Natural killer cell treated with Interleukin-12 subunit alpha and Interleukin-12 subunit beta and Interleukin-15 and Interleukin-18, amount 100 ng/mL, for 72 hours (primary cell): ENCODE measurements at regions not wholly inside any gene's neighbourhood (a gene's known extent, or its start where the extent isn't known, plus 50 kb on each side); places are given as distances from the start of the nearest gene placed in this dataset.

Source experiments
- ATAC-seq, 2 donors: fragments of 150-1000 bp; cut with Tn5 transposase in 1 of 2; sonication (Bioruptor Pico), chemical (Tn5 transposase) in 1 of 2; 2 replicates each; pipeline ENCODE4 v1.10.0; 2021
- DNase-seq: peaks from one replicate; pipeline ENCODE4 v3.0.0; 2022; ENCODE audit warnings: low spot score
- H3K27ac Mint-ChIP-seq, 2 donors: 1 replicate in 1 of 2; 2 replicates in 1 of 2; pipeline ENCODE4 v1.8.0; 2022; ENCODE audit warnings: mixed read lengths in 2 of 2, mild to moderate bottlenecking in 1 of 2, moderate library complexity in 1 of 2
- H3K27me3 Mint-ChIP-seq, 2 donors: 1 replicate in 1 of 2; 2 replicates in 1 of 2; pipeline ENCODE4 v1.8.0; 2022; ENCODE audit warnings: mixed read lengths in 2 of 2
- H3K36me3 Mint-ChIP-seq: one replicate; pipeline ENCODE4 v1.8.0; 2022; ENCODE audit warnings: mixed read lengths
- H3K4me1 Mint-ChIP-seq, 2 donors: 1 replicate in 1 of 2; 2 replicates in 1 of 2; pipeline ENCODE4 v1.8.0; 2022; ENCODE audit warnings: low read depth in 2 of 2, mixed read lengths in 2 of 2, mild to moderate bottlenecking in 1 of 2
- H3K4me3 Mint-ChIP-seq: one replicate; pipeline ENCODE4 v1.8.0; 2022; ENCODE audit warnings: mixed read lengths
- H3K9me3 Mint-ChIP-seq: 2 replicates; pipeline ENCODE4 v1.8.0; 2022; ENCODE audit warnings: mixed read lengths

DNA sequence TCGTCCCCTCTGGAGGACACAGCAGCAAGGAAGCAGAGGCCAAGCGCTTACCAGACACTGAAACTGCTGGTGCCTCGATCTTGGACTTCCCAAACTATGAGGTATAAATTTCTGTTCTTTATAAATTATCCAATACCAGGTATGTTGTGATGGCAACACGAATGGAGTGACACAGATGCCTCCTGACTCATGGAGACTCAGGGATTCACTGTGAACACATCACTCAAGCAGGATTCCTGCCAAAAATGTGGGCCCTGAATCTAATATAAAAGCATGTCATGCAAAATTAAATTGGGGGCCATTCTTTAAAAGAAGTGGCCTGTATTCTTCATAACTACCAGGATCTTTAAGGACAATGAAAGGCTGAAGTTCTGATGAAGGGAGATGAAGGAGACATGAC lies 52.5 kb upstream of the SLC22A23 start:
- H3K4me1 Mint-ChIP-seq, result no peaks in the 10 kb centered on the region
- H3K27ac Mint-ChIP-seq, result no peak overlapping the region
- H3K9me3 Mint-ChIP-seq, result no peaks in the 10 kb centered on the region
- H3K27me3 Mint-ChIP-seq, result peaks cover 16 to 21% of the 10 kb centered on the region in 2 donors
- H3K4me3 Mint-ChIP-seq, result no peak overlapping the region
- DNase-seq, result no peak
- no peaks in the 10 kb centered on the region for H3K36me3 Mint-ChIP-seq
- no peak for ATAC-seq

DNA sequence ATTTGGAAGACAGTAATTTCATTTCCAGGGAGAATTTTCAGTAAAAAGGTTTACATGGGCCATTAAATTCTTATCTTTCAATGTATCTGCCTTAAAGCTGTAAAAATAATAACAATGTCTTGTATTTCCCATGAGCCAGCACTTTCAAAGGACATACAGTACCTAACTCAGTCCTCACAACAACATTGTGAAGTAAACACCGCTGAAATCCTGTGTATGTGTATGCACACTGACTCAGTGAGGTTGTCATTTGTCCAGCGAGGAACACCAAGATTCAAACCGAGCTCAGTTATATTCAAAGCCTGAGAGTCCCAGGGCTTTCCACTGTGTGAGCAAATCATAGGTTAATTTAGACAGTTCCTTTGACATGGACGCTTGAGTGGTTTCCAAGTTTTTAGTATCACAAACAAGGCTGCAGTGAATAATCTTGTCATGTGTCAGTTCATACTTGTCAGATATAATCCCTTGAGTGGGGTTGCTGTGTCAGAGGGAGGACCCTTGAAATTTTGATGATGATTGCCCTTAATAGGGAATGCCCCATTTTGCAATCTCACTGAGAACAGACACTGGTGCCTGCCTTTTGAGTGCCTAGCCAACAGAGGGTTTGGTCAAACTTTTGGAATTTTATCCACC lies 50.0 kb upstream of the SLC22A23 start:
- no peak overlapping the region for H3K4me3 Mint-ChIP-seq
- ATAC-seq, result no peak
- no peaks in the 10 kb centered on the region for H3K4me1 Mint-ChIP-seq
- H3K9me3 Mint-ChIP-seq, result no peaks in the 10 kb centered on the region
- no peak overlapping the region for H3K27ac Mint-ChIP-seq
- no peaks in the 10 kb centered on the region for H3K36me3 Mint-ChIP-seq
- peaks cover 12 to 31% of the 10 kb centered on the region in 2 donors for H3K27me3 Mint-ChIP-seq
- no peak for DNase-seq
